ENCODE measurements at regions not wholly inside any gene's neighbourhood (a gene's known extent, or its start where the extent isn't known, plus 50 kb on each side); places are given as distances from the start of the nearest gene placed in this dataset.

DNA sequence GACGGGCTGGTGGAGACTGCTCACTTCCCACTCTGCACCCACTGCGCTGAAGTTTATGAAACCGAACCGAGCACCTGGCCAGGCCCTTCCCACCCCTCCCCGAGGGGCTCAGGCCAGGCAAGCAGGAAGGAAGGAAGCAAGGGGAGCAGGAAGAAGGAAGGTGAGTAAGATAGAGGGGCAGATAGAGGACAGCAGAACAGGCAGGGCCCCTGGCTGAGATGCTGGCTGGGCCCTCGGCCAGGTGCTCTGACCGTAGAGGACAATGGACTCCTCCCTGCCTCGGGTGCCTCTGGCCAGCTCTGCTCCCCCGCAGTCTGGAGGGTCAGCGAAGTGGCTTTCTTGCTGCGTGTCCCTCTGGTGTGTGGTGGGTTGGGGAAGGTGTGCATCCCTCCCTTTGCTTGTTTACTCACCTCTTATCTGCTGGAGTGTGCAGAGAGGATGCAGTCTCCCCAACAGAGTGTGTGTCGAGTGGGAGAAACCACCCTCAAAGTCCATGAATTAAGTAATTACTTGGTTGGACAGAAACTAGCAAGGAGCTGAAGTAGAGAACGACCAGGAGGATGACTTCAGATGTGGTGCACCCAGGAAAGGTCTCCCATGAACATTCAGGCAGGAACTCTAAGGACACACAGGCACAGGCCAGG lies 82.8 kb upstream of the PPP2R2D start:
- Histone ChIP-seq H3K9me2 (replicated peaks; ENCODE audit: low read length) (no peaks in the 10 kb centered on the region), H3K79me2 (ENCODE audit: low read length) (no peaks in the 10 kb centered on the region), H3K27ac (ENCODE audit: low read length) (no peak overlapping the region), H4K20me1 (ENCODE audit: low read length) (no peaks in the 10 kb centered on the region), H3F3A (ENCODE audit: low read length, unreplicated experiment) (no peaks in the 10 kb centered on the region), H3K4me1 (ENCODE audit: insufficient read depth, low read length) (no peaks in the 10 kb centered on the region), H3K4me2 (ENCODE audit: low read length) (no peak overlapping the region), H3K36me3 (ENCODE audit: low read depth, low read length) (no peaks in the 10 kb centered on the region), H2AFZ (ENCODE audit: low read length) (no peak overlapping the region), H3K4me3 (ENCODE audit: low read length) (no peak overlapping the region), H3K9ac (ENCODE audit: low read length) (no peak overlapping the region), H3K9me3 (ENCODE audit: low read length) (no peaks in the 10 kb centered on the region), H3K27me3 (ENCODE audit: low read length) (peaks cover 49% of the 10 kb centered on the region)
- TF ChIP-seq, protein P1, sequence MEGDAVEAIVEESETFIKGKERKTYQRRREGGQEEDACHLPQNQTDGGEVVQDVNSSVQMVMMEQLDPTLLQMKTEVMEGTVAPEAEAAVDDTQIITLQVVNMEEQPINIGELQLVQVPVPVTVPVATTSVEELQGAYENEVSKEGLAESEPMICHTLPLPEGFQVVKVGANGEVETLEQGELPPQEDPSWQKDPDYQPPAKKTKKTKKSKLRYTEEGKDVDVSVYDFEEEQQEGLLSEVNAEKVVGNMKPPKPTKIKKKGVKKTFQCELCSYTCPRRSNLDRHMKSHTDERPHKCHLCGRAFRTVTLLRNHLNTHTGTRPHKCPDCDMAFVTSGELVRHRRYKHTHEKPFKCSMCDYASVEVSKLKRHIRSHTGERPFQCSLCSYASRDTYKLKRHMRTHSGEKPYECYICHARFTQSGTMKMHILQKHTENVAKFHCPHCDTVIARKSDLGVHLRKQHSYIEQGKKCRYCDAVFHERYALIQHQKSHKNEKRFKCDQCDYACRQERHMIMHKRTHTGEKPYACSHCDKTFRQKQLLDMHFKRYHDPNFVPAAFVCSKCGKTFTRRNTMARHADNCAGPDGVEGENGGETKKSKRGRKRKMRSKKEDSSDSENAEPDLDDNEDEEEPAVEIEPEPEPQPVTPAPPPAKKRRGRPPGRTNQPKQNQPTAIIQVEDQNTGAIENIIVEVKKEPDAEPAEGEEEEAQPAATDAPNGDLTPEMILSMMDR (conservative IDR thresholded peaks at IDR 0.05; ENCODE audit: low read depth, low read length), result no peak
- no peak for TF ChIP-seq EZH2phosphoT487 (IDR thresholded peaks at IDR 0.05; ENCODE audit: borderline replicate concordance, low read length)
- no peak for TF ChIP-seq EZH2 (IDR thresholded peaks at IDR 0.05; ENCODE audit: low read length, unreplicated experiment)
- intact Hi-C loops (cut with micrococcal nuclease), result no loop called here
- ATAC-seq (no peak), DNase-seq (no peak)
- no TSS peak for BruUV-seq (replicated peaks)
- CTCF ChIA-PET, result no interaction called here
- POLR2A ChIA-PET (ENCODE audit: unreplicated experiment), result no interaction called here

DNA sequence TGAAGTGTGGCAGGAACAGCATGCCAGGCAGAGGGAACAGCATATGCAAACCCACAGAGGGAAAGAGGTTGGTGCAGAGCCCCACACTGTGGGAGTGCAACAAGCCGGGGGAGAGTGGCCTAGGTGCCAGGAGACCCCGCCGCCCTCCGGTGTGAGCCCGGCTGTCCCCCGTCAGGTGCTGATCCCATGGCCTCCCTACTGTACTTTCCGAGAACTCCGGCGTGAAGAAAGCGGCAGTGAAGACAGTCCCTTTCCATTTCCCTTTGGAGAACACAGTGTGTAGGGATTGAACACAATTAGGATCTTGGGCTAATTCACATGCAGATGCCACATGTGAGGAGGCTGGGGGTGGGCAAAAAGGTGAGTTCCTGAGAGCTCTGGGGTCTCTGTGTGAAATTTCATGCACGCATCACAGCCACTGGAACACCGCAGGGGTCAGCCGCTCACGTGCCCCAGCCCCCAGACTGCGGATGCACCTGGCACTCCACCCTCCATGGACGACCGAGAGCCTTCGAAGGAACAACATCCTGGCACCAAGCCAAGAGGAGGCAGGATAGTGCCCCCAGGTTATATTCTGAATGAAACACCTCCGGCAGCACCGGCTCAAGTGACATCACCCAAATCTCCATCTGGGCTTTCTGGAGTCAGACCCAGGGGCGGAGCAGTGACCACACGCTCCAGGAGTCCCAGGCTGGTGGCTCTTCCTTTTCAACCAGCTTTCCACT lies 82.1 kb upstream of the PPP2R2D start:
- ATAC-seq (no peak), DNase-seq (no peak)
- H3K27me3 ChIP-seq (ENCODE audit: low read length), result peaks cover 42% of the 10 kb centered on the region
- no peaks in the 10 kb centered on the region for H3K9me2 ChIP-seq (replicated peaks; ENCODE audit: low read length)
- no peak overlapping the region for H3K9ac ChIP-seq (ENCODE audit: low read length)
- intact Hi-C loops (cut with micrococcal nuclease), result no loop called here
- TF ChIP-seq, protein P1 (conservative IDR thresholded peaks at IDR 0.05; ENCODE audit: low read depth, low read length), result no peak
- TF ChIP-seq EZH2phosphoT487 (IDR thresholded peaks at IDR 0.05; ENCODE audit: borderline replicate concordance, low read length), result no peak
- no peak for TF ChIP-seq EZH2 (IDR thresholded peaks at IDR 0.05; ENCODE audit: low read length, unreplicated experiment)
- H3F3A ChIP-seq (ENCODE audit: low read length, unreplicated experiment), result no peaks in the 10 kb centered on the region
- no TSS peak for BruUV-seq (replicated peaks)
- no peaks in the 10 kb centered on the region for H3K79me2 ChIP-seq (ENCODE audit: low read length)
- H3K4me1 ChIP-seq (ENCODE audit: insufficient read depth, low read length), result no peaks in the 10 kb centered on the region
- no peaks in the 10 kb centered on the region for H4K20me1 ChIP-seq (ENCODE audit: low read length)
- no peak overlapping the region for H3K4me2 ChIP-seq (ENCODE audit: low read length)
- no peaks in the 10 kb centered on the region for H3K9me3 ChIP-seq (ENCODE audit: low read length)
- no peaks in the 10 kb centered on the region for H3K36me3 ChIP-seq (ENCODE audit: low read depth, low read length)
- CTCF ChIA-PET, result no interaction called here
- POLR2A ChIA-PET (ENCODE audit: unreplicated experiment), result no interaction called here
- no peak overlapping the region for H3K27ac ChIP-seq (ENCODE audit: low read length)
- no peak overlapping the region for H2AFZ ChIP-seq (ENCODE audit: low read length)
- H3K4me3 ChIP-seq (ENCODE audit: low read length), result no peak overlapping the region
